ENCODE measurements at regions not wholly inside any gene's neighbourhood (a gene's known extent, or its start where the extent isn't known, plus 50 kb on each side); places are given as distances from the start of the nearest gene placed in this dataset.

GRCh38 chr2:134142341-134142738 lies 111.5 kb upstream of the MGAT5 start:
- no peak for TF ChIP-seq CTCF (conservative IDR thresholded peaks at IDR 0.05 in 1 of 2, IDR thresholded peaks at IDR 0.05 in 1 of 2; ENCODE audit: low read depth in 1 of 2, low read length in 2 of 2)
- no peak for TF ChIP-seq EZH2 (IDR thresholded peaks at IDR 0.05; ENCODE audit: low read length, missing control alignments)
